HG03457 (cell line): ENCODE measurements at regions not wholly inside any gene's neighbourhood (a gene's known extent, or its start where the extent isn't known, plus 50 kb on each side); places are given as distances from the start of the nearest gene placed in this dataset.

Source experiments
- ATAC-seq: cut with Tn5 transposase; IDR thresholded peaks from one replicate; pipeline ENCODE4 v1.9.1; 2021; ENCODE audit warnings: moderate number of reproducible peaks; ENCODE audit not compliant: unreplicated experiment

- no peak for ATAC-seq
Measured at GRCh38 chr2:790634-791245, 113.5 kb upstream of the TMEM18 start.

- ATAC-seq, result no peak
Measured at GRCh38 chr2:790081-790480, 112.9 kb upstream of the TMEM18 start.

GRCh38 chr2:789529-789928 is 112.3 kb upstream of the TMEM18 start:
- ATAC-seq, result no peak

GRCh38 chr2:788227-789032 is 111.2 kb upstream of the TMEM18 start:
- no peak for ATAC-seq

GRCh38 chr2:784753-785152 is 107.5 kb upstream of the TMEM18 start:
- no peak for ATAC-seq

- ATAC-seq, result no peak
Measured at GRCh38 chr2:780581-780980, 103.4 kb upstream of the TMEM18 start.

GRCh38 chr2:780002-780401 is 102.8 kb upstream of the TMEM18 start:
- no peak for ATAC-seq

GRCh38 chr2:778731-779350 is 101.6 kb upstream of the TMEM18 start:
- no peak for ATAC-seq

- ATAC-seq, result no peak
Measured at GRCh38 chr2:777546-777945, 100.3 kb upstream of the TMEM18 start.

- no peak for ATAC-seq
Measured at GRCh38 chr2:777051-777450, 99.8 kb upstream of the TMEM18 start.

GRCh38 chr2:776487-776886 is 99.3 kb upstream of the TMEM18 start:
- ATAC-seq, result no peak

GRCh38 chr2:776038-776437 is 98.8 kb upstream of the TMEM18 start:
- no peak for ATAC-seq

GRCh38 chr2:774436-774835 is 97.2 kb upstream of the TMEM18 start:
- no peak for ATAC-seq

- no peak for ATAC-seq
Measured at GRCh38 chr2:773256-774160, 96.3 kb upstream of the TMEM18 start.

GRCh38 chr2:771538-771937 is 94.3 kb upstream of the TMEM18 start:
- ATAC-seq, result no peak

GRCh38 chr2:770776-771175 is 93.6 kb upstream of the TMEM18 start:
- no peak for ATAC-seq

GRCh38 chr2:769771-770170 is 92.6 kb upstream of the TMEM18 start:
- no peak for ATAC-seq

- ATAC-seq, result no peak
Measured at GRCh38 chr2:768451-768850, 91.2 kb upstream of the TMEM18 start.

GRCh38 chr2:767944-768343 is 90.7 kb upstream of the TMEM18 start:
- no peak for ATAC-seq

GRCh38 chr2:767440-767839 is 90.2 kb upstream of the TMEM18 start:
- no peak for ATAC-seq

- ATAC-seq, result no peak
Measured at GRCh38 chr2:766255-766654, 89.0 kb upstream of the TMEM18 start.
